ENCODE measurements at regions not wholly inside any gene's neighbourhood (a gene's known extent, or its start where the extent isn't known, plus 50 kb on each side); places are given as distances from the start of the nearest gene placed in this dataset.
"Not testable (repeated sequence)": the region's sequence is repeated elsewhere in the genome, so short reads cannot be mapped to it uniquely, and the experiment has no call there.

- no peak for DNase-seq (ENCODE audit: low read depth)
Observed at GRCh38 chr16:85527042-85527766, 85.9 kb upstream of the GSE1 start.

- DNase-seq (ENCODE audit: low read depth): no peak
Observed at GRCh38 chr16:85527767-85528297, 85.3 kb upstream of the GSE1 start.

GRCh38 chr16:85528528-85529387 lies 84.4 kb upstream of the GSE1 start:
- no peak for DNase-seq (ENCODE audit: low read depth)

- DNase-seq (ENCODE audit: low read depth): no peak
Observed at GRCh38 chr16:85529489-85530369, 83.4 kb upstream of the GSE1 start.

- no peak for DNase-seq (ENCODE audit: low read depth)
Observed at GRCh38 chr16:85530370-85530739, 82.8 kb upstream of the GSE1 start.

- DNase-seq (ENCODE audit: low read depth): no peak
Observed at GRCh38 chr16:85531516-85531915, 81.6 kb upstream of the GSE1 start.

GRCh38 chr16:85532147-85532546 lies 81.0 kb upstream of the GSE1 start:
- DNase-seq (ENCODE audit: low read depth): no peak

GRCh38 chr16:85533593-85533992 lies 79.5 kb upstream of the GSE1 start:
- not testable (repeated sequence) for DNase-seq (ENCODE audit: low read depth)

- DNase-seq (ENCODE audit: low read depth): no peak
Observed at GRCh38 chr16:85534536-85535351, 78.4 kb upstream of the GSE1 start.

GRCh38 chr16:85535352-85536072 lies 77.6 kb upstream of the GSE1 start:
- DNase-seq (ENCODE audit: low read depth): no peak

GRCh38 chr16:85536073-85536410 lies 77.1 kb upstream of the GSE1 start:
- DNase-seq (ENCODE audit: low read depth): no peak

GRCh38 chr16:85536411-85537330 lies 76.5 kb upstream of the GSE1 start:
- DNase-seq (ENCODE audit: low read depth): no peak

GRCh38 chr16:85537331-85537788 lies 75.8 kb upstream of the GSE1 start:
- DNase-seq (ENCODE audit: low read depth): no peak

- no peak for DNase-seq (ENCODE audit: low read depth)
Observed at GRCh38 chr16:85537795-85538401, 75.2 kb upstream of the GSE1 start.

GRCh38 chr16:85539084-85539483 lies 74.0 kb upstream of the GSE1 start:
- DNase-seq (ENCODE audit: low read depth): no peak

GRCh38 chr16:85539629-85540291 lies 73.4 kb upstream of the GSE1 start:
- DNase-seq (ENCODE audit: low read depth): no peak

GRCh38 chr16:85541181-85541580 lies 71.9 kb upstream of the GSE1 start:
- DNase-seq (ENCODE audit: low read depth): no peak

GRCh38 chr16:85541619-85541979 lies 71.5 kb upstream of the GSE1 start:
- no peak for DNase-seq (ENCODE audit: low read depth)
